ENCODE measurements at regions not wholly inside any gene's neighbourhood (a gene's known extent, or its start where the extent isn't known, plus 50 kb on each side); places are given as distances from the start of the nearest gene placed in this dataset.

GRCh38 chr1:238458899-238459298, 568.2 kb upstream of the ZP4 start:
- Histone ChIP-seq H3K9me3 (ENCODE audit: control insufficient read depth, insufficient read depth, low read depth, low read length) (no peaks in the 10 kb centered on the region), H3K36me3 (ENCODE audit: control insufficient read depth in 2 of 2, insufficient read depth in 1 of 2, low read length in 2 of 2) (no peaks in the 10 kb centered on the region), H3K27ac (ENCODE audit: extremely low read depth, low read depth, low read length) (no peak overlapping the region), H3K4me3 (ENCODE audit: low read depth, low read length) (no peak overlapping the region), H3K4me1 (ENCODE audit: control insufficient read depth, insufficient read depth, low read length) (no peaks in the 10 kb centered on the region)
- CTCF ChIA-PET = no interaction called here
- no peak for TF ChIP-seq ZNF664 (tag by site-specific recombination; IDR thresholded peaks at IDR 0.05)
- TF ChIP-seq, protein P1, sequence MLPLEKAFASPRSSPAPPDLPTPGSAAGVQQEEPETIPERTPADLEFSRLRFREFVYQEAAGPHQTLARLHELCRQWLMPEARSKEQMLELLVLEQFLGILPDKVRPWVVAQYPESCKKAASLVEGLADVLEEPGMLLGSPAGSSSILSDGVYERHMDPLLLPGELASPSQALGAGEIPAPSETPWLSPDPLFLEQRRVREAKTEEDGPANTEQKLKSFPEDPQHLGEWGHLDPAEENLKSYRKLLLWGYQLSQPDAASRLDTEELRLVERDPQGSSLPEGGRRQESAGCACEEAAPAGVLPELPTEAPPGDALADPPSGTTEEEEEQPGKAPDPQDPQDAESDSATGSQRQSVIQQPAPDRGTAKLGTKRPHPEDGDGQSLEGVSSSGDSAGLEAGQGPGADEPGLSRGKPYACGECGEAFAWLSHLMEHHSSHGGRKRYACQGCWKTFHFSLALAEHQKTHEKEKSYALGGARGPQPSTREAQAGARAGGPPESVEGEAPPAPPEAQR (tag by site-specific recombination; IDR thresholded peaks at IDR 0.05) = no peak
- TF ChIP-seq ZNF274 (IDR thresholded peaks at IDR 0.05; ENCODE audit: low read length) = no peak
- TF ChIP-seq ZNF274 (tag by site-specific recombination; IDR thresholded peaks at IDR 0.05; ENCODE audit: borderline replicate concordance) = no peak
- TF ChIP-seq, protein P2, sequence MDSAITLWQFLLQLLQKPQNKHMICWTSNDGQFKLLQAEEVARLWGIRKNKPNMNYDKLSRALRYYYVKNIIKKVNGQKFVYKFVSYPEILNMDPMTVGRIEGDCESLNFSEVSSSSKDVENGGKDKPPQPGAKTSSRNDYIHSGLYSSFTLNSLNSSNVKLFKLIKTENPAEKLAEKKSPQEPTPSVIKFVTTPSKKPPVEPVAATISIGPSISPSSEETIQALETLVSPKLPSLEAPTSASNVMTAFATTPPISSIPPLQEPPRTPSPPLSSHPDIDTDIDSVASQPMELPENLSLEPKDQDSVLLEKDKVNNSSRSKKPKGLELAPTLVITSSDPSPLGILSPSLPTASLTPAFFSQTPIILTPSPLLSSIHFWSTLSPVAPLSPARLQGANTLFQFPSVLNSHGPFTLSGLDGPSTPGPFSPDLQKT (IDR thresholded peaks at IDR 0.05; ENCODE audit: borderline replicate concordance, low read depth, low read length) = no peak
- no peak for TF ChIP-seq SCRT1 (tag by site-specific recombination; IDR thresholded peaks at IDR 0.05; ENCODE audit: borderline replicate concordance)
- no peak for TF ChIP-seq MEIS1 (CRISPR knock-in tag; IDR thresholded peaks at IDR 0.05; ENCODE audit: borderline replicate concordance)
- POLR2A ChIA-PET = no interaction called here

- H3K36me3 ChIP-seq (ENCODE audit: control insufficient read depth in 2 of 2, insufficient read depth in 1 of 2, low read length in 2 of 2) = no peaks in the 10 kb centered on the region
- H3K27ac ChIP-seq (ENCODE audit: extremely low read depth, low read depth, low read length) = no peak overlapping the region
- CTCF ChIA-PET = no interaction called here
- H3K4me1 ChIP-seq (ENCODE audit: control insufficient read depth, insufficient read depth, low read length) = no peaks in the 10 kb centered on the region
- POLR2A ChIA-PET = no interaction called here
- no peaks in the 10 kb centered on the region for H3K9me3 ChIP-seq (ENCODE audit: control insufficient read depth, insufficient read depth, low read depth, low read length)
- no peak overlapping the region for H3K4me3 ChIP-seq (ENCODE audit: low read depth, low read length)
- TF ChIP-seq, protein P3, sequence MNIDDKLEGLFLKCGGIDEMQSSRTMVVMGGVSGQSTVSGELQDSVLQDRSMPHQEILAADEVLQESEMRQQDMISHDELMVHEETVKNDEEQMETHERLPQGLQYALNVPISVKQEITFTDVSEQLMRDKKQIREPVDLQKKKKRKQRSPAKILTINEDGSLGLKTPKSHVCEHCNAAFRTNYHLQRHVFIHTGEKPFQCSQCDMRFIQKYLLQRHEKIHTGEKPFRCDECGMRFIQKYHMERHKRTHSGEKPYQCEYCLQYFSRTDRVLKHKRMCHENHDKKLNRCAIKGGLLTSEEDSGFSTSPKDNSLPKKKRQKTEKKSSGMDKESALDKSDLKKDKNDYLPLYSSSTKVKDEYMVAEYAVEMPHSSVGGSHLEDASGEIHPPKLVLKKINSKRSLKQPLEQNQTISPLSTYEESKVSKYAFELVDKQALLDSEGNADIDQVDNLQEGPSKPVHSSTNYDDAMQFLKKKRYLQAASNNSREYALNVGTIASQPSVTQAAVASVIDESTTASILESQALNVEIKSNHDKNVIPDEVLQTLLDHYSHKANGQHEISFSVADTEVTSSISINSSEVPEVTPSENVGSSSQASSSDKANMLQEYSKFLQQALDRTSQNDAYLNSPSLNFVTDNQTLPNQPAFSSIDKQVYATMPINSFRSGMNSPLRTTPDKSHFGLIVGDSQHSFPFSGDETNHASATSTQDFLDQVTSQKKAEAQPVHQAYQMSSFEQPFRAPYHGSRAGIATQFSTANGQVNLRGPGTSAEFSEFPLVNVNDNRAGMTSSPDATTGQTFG (tag by site-specific recombination; IDR thresholded peaks at IDR 0.05; ENCODE audit: borderline replicate concordance) = no peak
Measured at GRCh38 chr1:238457610-238458009, 566.9 kb upstream of the ZP4 start.

DNA sequence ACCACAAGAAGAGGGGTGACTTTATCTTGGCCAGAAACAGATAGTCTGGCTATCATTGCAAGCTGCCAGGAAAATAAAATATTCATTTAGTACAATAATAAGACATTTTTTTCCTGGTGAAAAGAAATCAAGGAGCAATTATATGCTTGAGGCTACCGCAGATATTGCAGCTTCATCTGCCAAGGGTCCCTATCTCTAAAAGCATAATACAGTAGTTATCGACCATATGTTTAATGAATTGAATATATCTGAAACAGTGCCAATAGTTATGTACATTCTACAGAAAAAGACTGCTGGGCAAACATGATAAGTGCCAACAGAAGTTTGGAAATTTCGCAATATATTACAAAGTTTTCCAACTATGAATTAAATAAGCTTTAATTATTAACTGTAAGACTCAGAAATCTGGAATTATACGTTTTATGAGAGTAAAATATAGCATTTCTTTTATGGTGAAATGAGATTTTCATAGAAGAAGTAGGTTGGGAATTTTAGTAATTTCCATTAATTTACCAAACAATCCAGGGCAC, 561.1 kb upstream of the ZP4 start:
- Histone ChIP-seq H3K36me3 (ENCODE audit: control insufficient read depth in 2 of 2, insufficient read depth in 1 of 2, low read length in 2 of 2) (no peaks in the 10 kb centered on the region), H3K9me3 (ENCODE audit: control insufficient read depth, insufficient read depth, low read depth, low read length) (no peaks in the 10 kb centered on the region; the same call in 1 of the 2 replicates), H3K27ac (ENCODE audit: extremely low read depth, low read depth, low read length) (no peak overlapping the region), H3K4me1 (ENCODE audit: control insufficient read depth, insufficient read depth, low read length) (no peaks in the 10 kb centered on the region), H3K4me3 (ENCODE audit: low read depth, low read length) (no peak overlapping the region)
- ChIA-PET CTCF (no interaction called here), POLR2A (no interaction called here)
- TF ChIP-seq ZNF155 (tag by site-specific recombination; IDR thresholded peaks at IDR 0.05) = no peak
- TF ChIP-seq RBAK (tag by site-specific recombination; IDR thresholded peaks at IDR 0.05) = no peak
- TF ChIP-seq ZNF843 (tag by site-specific recombination; IDR thresholded peaks at IDR 0.05) = no peak
- no peak for TF ChIP-seq ZNF707 (tag by site-specific recombination; IDR thresholded peaks at IDR 0.05)
- TF ChIP-seq, protein P4, sequence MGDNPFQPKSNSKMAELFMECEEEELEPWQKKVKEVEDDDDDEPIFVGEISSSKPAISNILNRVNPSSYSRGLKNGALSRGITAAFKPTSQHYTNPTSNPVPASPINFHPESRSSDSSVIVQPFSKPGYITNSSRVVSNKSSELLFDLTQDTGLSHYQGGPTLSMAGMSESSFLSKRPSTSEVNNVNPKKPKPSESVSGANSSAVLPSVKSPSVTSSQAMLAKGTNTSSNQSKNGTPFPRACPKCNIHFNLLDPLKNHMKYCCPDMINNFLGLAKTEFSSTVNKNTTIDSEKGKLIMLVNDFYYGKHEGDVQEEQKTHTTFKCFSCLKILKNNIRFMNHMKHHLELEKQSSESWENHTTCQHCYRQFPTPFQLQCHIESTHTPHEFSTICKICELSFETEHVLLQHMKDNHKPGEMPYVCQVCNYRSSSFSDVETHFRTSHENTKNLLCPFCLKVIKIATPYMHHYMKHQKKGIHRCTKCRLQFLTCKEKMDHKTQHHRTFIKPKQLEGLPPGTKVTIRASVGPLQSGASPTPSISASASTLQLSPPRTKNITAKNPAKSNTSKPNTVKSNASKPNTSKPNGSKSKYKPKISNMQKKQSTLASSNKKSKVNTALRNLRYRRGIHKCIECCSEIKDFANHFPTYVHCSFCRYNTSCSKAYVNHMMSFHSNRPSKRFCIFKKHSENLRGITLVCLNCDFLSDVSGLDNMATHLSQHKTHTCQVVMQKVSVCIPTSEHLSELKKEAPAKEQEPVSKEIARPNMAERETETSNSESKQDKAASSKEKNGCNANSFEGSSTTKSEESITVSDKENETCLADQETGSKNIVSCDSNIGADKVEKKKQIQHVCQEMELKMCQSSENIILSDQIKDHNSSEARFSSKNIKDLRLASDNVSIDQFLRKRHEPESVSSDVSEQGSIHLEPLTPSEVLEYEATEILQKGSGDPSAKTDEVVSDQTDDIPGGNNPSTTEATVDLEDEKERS (tag by site-specific recombination; IDR thresholded peaks at IDR 0.05) = no peak
- TF ChIP-seq ATF2 (tag by site-specific recombination; IDR thresholded peaks at IDR 0.05; ENCODE audit: low read depth) = no peak
- TF ChIP-seq, protein P3 (tag by site-specific recombination; IDR thresholded peaks at IDR 0.05; ENCODE audit: borderline replicate concordance) = no peak
- TF ChIP-seq ZNF585B (tag by site-specific recombination; IDR thresholded peaks at IDR 0.05) = no peak
- TF ChIP-seq, protein P5, sequence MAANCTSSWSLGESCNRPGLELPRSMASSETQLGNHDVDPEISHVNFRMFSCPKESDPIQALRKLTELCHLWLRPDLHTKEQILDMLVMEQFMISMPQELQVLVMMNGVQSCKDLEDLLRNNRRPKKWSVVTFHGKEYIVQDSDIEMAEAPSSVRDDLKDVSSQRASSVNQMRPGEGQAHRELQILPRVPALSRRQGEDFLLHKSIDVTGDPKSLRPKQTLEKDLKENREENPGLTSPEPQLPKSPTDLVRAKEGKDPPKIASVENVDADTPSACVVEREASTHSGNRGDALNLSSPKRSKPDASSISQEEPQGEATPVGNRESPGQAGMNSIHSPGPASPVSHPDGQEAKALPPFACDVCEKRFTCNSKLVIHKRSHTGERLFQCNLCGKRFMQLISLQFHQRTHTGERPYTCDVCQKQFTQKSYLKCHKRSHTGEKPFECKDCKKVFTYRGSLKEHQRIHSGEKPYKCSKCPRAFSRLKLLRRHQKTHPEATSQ (tag by site-specific recombination; IDR thresholded peaks at IDR 0.05) = no peak
- TF ChIP-seq ZNF132 (tag by site-specific recombination; IDR thresholded peaks at IDR 0.05; ENCODE audit: borderline replicate concordance) = no peak
